ENCODE measurements at regions not wholly inside any gene's neighbourhood (a gene's known extent, or its start where the extent isn't known, plus 50 kb on each side); places are given as distances from the start of the nearest gene placed in this dataset.
"Not testable (repeated sequence)": the region's sequence is repeated elsewhere in the genome, so short reads cannot be mapped to it uniquely, and the experiment has no call there.

GRCh38 chr11:87597725-87598124, 560.0 kb downstream of the TMEM135 start:
- Histone ChIP-seq H3K4me3 (no peak overlapping the region), H3K9me3 (peaks cover 0 to 7% (median 0%) of the 10 kb centered on the region in 4 donors), H3K36me3 (no peaks in the 10 kb centered on the region), H3K27me3 (no peaks in the 10 kb centered on the region), H3K27ac (no peak overlapping the region), H3K4me1 (no peaks in the 10 kb centered on the region)
- no peak for DNase-seq (ENCODE audit: low spot score in 2 of 2)
- TF ChIP-seq POLR2A (IDR thresholded peaks at IDR 0.05) (no peak), EP300 (IDR thresholded peaks at IDR 0.05) (no peak)
- TF ChIP-seq, protein P1, sequence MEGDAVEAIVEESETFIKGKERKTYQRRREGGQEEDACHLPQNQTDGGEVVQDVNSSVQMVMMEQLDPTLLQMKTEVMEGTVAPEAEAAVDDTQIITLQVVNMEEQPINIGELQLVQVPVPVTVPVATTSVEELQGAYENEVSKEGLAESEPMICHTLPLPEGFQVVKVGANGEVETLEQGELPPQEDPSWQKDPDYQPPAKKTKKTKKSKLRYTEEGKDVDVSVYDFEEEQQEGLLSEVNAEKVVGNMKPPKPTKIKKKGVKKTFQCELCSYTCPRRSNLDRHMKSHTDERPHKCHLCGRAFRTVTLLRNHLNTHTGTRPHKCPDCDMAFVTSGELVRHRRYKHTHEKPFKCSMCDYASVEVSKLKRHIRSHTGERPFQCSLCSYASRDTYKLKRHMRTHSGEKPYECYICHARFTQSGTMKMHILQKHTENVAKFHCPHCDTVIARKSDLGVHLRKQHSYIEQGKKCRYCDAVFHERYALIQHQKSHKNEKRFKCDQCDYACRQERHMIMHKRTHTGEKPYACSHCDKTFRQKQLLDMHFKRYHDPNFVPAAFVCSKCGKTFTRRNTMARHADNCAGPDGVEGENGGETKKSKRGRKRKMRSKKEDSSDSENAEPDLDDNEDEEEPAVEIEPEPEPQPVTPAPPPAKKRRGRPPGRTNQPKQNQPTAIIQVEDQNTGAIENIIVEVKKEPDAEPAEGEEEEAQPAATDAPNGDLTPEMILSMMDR (IDR thresholded peaks at IDR 0.05) = no peak

GRCh38 chr11:87596176-87596575, 558.4 kb downstream of the TMEM135 start:
- H3K4me3 ChIP-seq = no peak overlapping the region
- 37 to 47% methylated on average over 5 of the region's 5 CpGs for WGBS, 2 donors
- H3K36me3 ChIP-seq = no peaks in the 10 kb centered on the region
- no peak for DNase-seq (ENCODE audit: low spot score in 2 of 2)
- H3K27me3 ChIP-seq = no peaks in the 10 kb centered on the region
- TF ChIP-seq, protein P1 (IDR thresholded peaks at IDR 0.05) = no peak
- TF ChIP-seq EP300 (IDR thresholded peaks at IDR 0.05) (no peak), POLR2A (IDR thresholded peaks at IDR 0.05) (no peak)
- peaks cover 0 to 14% (median 0%) of the 10 kb centered on the region in 4 donors for H3K9me3 ChIP-seq
- H3K4me1 ChIP-seq = no peaks in the 10 kb centered on the region
- no peak overlapping the region for H3K27ac ChIP-seq

DNA sequence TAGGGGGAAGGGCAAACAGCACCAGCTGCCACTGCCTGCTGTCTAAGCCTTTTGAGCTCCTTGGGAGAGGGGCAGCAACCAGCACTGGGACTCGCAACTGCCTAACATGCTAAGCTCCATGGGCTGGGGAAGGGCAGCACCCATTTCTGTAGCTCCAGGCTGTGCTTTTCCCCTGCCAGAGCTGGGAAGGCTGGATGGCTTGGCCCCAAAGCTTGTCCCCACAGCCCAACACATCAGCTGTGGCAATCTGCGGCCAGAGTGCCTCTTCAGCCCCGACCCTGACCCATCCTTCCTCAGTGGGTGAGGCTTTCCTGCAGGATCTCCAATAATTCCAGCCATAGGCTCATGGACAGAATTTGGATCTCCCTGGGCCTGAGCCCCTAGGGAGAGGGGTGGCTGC, 551.3 kb downstream of the TMEM135 start:
- 75 to 80% methylated on average over 1 of the region's 3 CpGs for WGBS, 2 donors
- no peak for DNase-seq (ENCODE audit: low spot score in 2 of 2)

DNA sequence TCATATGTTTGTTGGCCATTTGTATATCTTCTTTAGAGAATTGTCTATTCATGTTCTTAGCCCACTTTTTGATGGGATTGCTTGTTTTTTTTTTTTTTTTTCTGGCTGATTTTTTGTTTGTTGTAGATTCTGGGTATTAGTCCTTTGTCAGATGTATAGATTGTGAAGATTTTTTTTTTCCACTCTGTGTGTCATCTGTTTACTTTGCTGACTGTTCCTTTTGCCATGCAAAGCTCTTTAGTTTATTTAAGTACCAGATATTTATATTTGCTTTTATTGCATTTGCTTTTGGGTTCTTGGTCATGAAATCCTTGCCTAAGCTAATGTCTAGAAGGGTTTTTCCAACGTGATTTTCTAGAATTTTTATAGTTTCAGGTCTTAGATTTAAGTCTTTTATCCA, 547.9 kb downstream of the TMEM135 start:
- not testable (repeated sequence) for H3K9me3 ChIP-seq; H3K4me3 ChIP-seq; DNase-seq (ENCODE audit: low spot score in 2 of 2); H3K27ac ChIP-seq; H3K36me3 ChIP-seq; H3K27me3 ChIP-seq; H3K4me1 ChIP-seq
- 41 to 43% methylated on average over 1 of the region's 1 CpG for WGBS, 2 donors

More for the DNA sequence above, 551.3 kb downstream of the TMEM135 start:
- no peak overlapping the region for H3K4me3 ChIP-seq
- no peaks in the 10 kb centered on the region for H3K36me3 ChIP-seq
- H3K4me1 ChIP-seq = no peaks in the 10 kb centered on the region
- TF ChIP-seq EP300 (IDR thresholded peaks at IDR 0.05) (no peak), POLR2A (IDR thresholded peaks at IDR 0.05) (no peak)
- TF ChIP-seq, protein P1 (IDR thresholded peaks at IDR 0.05) = no peak
- H3K27me3 ChIP-seq = no peaks in the 10 kb centered on the region
- no peak overlapping the region for H3K27ac ChIP-seq
- H3K9me3 ChIP-seq = peaks cover 0 to 27% (median 0%) of the 10 kb centered on the region in 4 donors

DNA sequence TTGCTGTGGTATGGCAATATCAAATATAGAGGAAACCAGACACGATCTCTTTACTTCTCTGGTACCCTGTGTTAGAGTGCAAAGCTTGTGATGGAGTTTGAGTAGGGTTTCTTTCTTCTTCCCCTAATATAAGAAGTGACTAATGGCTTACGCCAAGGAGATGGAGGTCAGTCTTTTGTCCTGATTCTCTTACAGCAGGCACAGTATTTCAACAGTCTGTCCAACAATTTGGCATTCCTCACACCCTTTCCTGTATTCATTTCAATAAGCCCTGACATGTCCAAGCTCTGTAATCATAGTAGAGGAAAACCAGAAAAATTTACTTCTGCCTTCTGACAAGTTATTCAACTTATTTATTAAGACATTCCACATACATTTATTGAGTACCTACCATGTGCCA, 546.2 kb downstream of the TMEM135 start:
- TF ChIP-seq POLR2A (IDR thresholded peaks at IDR 0.05) (no peak), EP300 (IDR thresholded peaks at IDR 0.05) (no peak)
- TF ChIP-seq, protein P1 (IDR thresholded peaks at IDR 0.05) = no peak
- 73 to 85% methylated on average over 2 of the region's 2 CpGs for WGBS, 2 donors
- H3K4me3 ChIP-seq = no peak overlapping the region
- no peaks in the 10 kb centered on the region for H3K27me3 ChIP-seq
- no peak overlapping the region for H3K27ac ChIP-seq
- H3K36me3 ChIP-seq = no peaks in the 10 kb centered on the region
- no peak for DNase-seq (ENCODE audit: low spot score in 2 of 2)
- H3K9me3 ChIP-seq = peaks cover 0 to 4% (median 0%) of the 10 kb centered on the region in 4 donors
- no peaks in the 10 kb centered on the region for H3K4me1 ChIP-seq

GRCh38 chr11:87575088-87575487, 537.4 kb downstream of the TMEM135 start:
- TF ChIP-seq EP300 (IDR thresholded peaks at IDR 0.05) = no peak
- TF ChIP-seq, protein P1 (IDR thresholded peaks at IDR 0.05) = no peak
- TF ChIP-seq POLR2A (IDR thresholded peaks at IDR 0.05) = no peak
- Histone ChIP-seq H3K4me1 (no peaks in the 10 kb centered on the region), H3K27me3 (no peaks in the 10 kb centered on the region), H3K27ac (no peak overlapping the region), H3K36me3 (no peaks in the 10 kb centered on the region), H3K9me3 (no peaks in the 10 kb centered on the region), H3K4me3 (no peak overlapping the region)
- DNase-seq (ENCODE audit: low spot score in 2 of 2) = no peak

Data from tibial nerve (tissue), 4 donors.